Tibial nerve (tissue), 3 donors: ENCODE measurements at regions not wholly inside any gene's neighbourhood (a gene's known extent, or its start where the extent isn't known, plus 50 kb on each side); places are given as distances from the start of the nearest gene placed in this dataset.

Source experiments
- POLR2A ChIP-seq, 2 donors: fragments of 450-650 bp; IDR thresholded peaks; one replicate each; pipeline ENCODE4 v1.6.1; 2017; ENCODE audit warnings: antibody characterized with exemption in 2 of 2, mild to moderate bottlenecking in 2 of 2, moderate library complexity in 2 of 2
- TF ChIP-seq, protein P1 (sequence below), 5 experiments: fragments of 200-600 bp in 3 of 5; fragments of 450-650 bp in 2 of 5; sonication (generic) in 3 of 5; IDR thresholded peaks; one replicate each; pipeline ENCODE4 v1.5.1; 2016 to 2019; ENCODE audit warnings: antibody characterized with exemption in 5 of 5, mild to moderate bottlenecking in 3 of 5, moderate library complexity in 2 of 5

DNA sequence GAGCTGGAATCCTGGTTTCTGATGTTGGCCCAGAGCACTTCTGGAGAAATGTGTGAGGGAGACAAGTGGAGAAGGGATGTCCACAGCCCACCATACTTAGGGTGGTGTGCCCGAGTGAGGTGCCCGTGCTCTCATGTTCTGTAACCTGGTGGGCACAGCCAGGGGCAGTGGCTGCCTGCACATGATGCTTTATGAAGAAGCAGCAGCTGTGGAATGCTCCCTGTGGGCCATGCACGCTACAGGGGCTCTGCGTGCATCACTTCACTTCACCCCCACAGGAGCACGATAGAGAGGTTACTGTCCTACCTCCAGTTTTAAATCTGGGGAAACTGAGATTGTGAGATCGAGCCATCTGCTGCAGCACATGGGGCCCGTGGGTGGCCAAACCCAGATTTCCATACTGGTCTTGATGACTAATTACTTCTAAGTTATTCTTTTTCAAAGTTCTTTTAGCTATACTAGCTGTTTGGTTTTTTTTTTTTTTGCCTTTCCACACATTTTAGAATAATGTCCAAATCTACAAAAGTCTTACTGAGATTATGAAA, 441.6 kb downstream of the GADD45G start:
- TF ChIP-seq, protein P1, sequence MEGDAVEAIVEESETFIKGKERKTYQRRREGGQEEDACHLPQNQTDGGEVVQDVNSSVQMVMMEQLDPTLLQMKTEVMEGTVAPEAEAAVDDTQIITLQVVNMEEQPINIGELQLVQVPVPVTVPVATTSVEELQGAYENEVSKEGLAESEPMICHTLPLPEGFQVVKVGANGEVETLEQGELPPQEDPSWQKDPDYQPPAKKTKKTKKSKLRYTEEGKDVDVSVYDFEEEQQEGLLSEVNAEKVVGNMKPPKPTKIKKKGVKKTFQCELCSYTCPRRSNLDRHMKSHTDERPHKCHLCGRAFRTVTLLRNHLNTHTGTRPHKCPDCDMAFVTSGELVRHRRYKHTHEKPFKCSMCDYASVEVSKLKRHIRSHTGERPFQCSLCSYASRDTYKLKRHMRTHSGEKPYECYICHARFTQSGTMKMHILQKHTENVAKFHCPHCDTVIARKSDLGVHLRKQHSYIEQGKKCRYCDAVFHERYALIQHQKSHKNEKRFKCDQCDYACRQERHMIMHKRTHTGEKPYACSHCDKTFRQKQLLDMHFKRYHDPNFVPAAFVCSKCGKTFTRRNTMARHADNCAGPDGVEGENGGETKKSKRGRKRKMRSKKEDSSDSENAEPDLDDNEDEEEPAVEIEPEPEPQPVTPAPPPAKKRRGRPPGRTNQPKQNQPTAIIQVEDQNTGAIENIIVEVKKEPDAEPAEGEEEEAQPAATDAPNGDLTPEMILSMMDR (IDR thresholded peaks at IDR 0.05): no peak
- TF ChIP-seq POLR2A (IDR thresholded peaks at IDR 0.05): no peak
